GM12891 (cell line): ENCODE measurements at regions not wholly inside any gene's neighbourhood (a gene's known extent, or its start where the extent isn't known, plus 50 kb on each side); places are given as distances from the start of the nearest gene placed in this dataset.

ENCODE experiments used
- POLR2A ChIP-seq: IDR thresholded peaks from 2 replicates; pipeline ENCODE4 v1.6.1; 2011; ENCODE audit warnings: low read depth, low read length, control low read depth
- POLR2AphosphoS5 ChIP-seq: IDR thresholded peaks from 2 replicates; pipeline ENCODE4 v1.6.1; 2011; ENCODE audit warnings: low read depth, low read length, control low read depth
- TAF1 ChIP-seq: IDR thresholded peaks from 2 replicates; pipeline ENCODE4 v1.6.1; 2011; ENCODE audit warnings: low read depth, low read length, control low read depth

DNA sequence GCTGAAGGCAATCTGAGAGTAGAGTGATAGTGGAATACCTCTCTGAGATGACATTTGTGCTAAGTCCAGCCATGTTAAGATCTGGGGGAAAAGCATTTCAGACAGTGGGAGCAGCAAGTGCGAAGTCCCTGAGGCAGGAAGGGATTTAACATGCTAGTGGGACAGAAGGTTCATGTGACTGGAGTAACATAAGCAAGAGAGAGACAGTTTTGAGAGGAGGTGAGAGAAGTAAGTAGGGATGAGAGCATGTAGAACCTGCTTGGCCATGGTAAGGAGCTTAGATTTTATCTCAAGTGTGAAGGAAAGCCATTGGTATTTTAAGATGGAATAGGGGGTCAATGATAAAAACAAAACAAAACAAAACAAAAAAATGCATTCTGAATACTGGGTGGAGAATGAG, 358.6 kb upstream of the KCNH8 start:
- TF ChIP-seq TAF1: no peak
- TF ChIP-seq POLR2AphosphoS5: no peak
- TF ChIP-seq POLR2A: no peak
